ENCODE measurements at regions not wholly inside any gene's neighbourhood (a gene's known extent, or its start where the extent isn't known, plus 50 kb on each side); places are given as distances from the start of the nearest gene placed in this dataset.
"Not testable (repeated sequence)": the region's sequence is repeated elsewhere in the genome, so short reads cannot be mapped to it uniquely, and the experiment has no call there.

DNA sequence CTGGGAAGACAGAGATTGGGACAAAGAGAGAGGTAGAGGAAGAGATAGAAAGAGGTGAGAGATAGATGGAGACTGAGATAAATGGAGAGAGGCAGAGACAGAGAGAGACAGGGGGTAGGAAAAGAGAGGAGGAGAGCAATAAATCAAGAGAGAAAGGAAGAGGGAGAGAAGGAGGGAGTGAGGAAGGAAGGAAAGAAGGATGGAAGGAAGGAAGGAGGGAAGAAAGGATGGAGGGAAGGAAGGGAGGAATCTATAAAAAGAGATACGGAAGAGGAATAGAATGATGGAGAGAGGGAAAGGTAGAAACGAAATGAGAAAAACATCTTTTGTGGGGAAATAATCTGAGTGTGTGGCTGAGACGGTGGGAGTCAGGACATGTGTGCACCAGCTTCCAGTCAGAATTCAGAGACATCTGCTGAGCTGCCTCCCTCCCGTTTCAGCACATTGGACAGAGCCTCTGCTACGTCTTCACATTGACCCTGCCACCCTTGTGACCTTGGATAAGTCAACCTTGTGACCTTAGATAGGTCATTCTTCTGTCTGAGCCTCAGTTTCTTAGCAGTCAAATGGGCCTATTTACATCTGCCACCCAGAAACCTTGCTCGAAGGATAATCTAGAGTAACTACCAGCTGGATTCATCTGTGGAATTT lies 417.8 kb downstream of the MIAT start:
- Histone ChIP-seq H3K27me3 (ENCODE audit: control insufficient read depth in 2 of 2, insufficient read depth in 2 of 2, low read length in 2 of 2) (no peaks in the 10 kb centered on the region), H3K27ac (ENCODE audit: low read depth, low read length) (no peak overlapping the region), H3K4me3 (ENCODE audit: low read length) (no peak overlapping the region), H3K4me1 (ENCODE audit: control insufficient read depth in 2 of 2, insufficient read depth in 2 of 2, low read length in 2 of 2) (no peaks in the 10 kb centered on the region), H3K9me3 (ENCODE audit: control insufficient read depth in 2 of 3, low read length in 3 of 3) (no peaks in the 10 kb centered on the region), H3K36me3 (ENCODE audit: control insufficient read depth in 2 of 3, insufficient read depth in 3 of 3, low read length in 3 of 3) (no peaks in the 10 kb centered on the region)
- Mint-ChIP-seq H3K27ac (no peak overlapping the region), H3K4me3 (no peak overlapping the region), H3K27me3 (peaks cover 1 to 45% (median 25%) of the 10 kb centered on the region in 5 donors), H3K9me3 (peaks cover 0 to 11% (median 3%) of the 10 kb centered on the region in 11 donors), H3K4me1 (no peaks in the 10 kb centered on the region), H3K36me3 (no peaks in the 10 kb centered on the region)
- CTCF ChIA-PET = no interaction called here
- intact Hi-C loops (cut with micrococcal nuclease) = no loop called here
- no peak for DNase-seq
- ATAC-seq = no peak
- POLR2A ChIA-PET = interaction anchor here (0.7 kb wide), 1 partner anchor 235 kb away, joined by 4 read pairs; no protein-coding TSS in a partner anchor

DNA sequence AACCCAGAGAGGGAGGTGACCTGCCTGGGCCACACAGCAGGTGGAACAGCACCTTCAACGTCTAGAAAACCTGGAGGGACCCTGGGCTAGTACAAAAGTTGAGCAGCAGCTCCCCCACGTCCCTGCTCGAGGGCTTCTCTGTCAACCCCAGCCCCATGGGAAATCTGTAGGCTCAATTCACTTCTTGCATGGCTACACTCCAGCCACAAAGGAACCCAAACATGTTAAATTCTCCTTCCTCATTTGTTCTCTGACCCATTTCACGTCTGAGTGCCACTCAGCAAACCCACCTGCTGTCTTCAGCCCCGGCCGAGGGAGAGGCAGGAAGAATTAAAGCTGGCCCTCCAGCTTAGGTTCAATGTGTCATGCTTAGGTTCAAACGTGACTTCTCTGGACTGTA lies 418.5 kb downstream of the MIAT start:
- DNase-seq (no peak), ATAC-seq (no peak)
- POLR2A ChIA-PET = no interaction called here
- H3K4me3 ChIP-seq (ENCODE audit: low read length) = no peak overlapping the region
- H3K36me3 ChIP-seq (ENCODE audit: control insufficient read depth in 2 of 3, insufficient read depth in 3 of 3, low read length in 3 of 3) = no peaks in the 10 kb centered on the region
- H3K4me1 ChIP-seq (ENCODE audit: control insufficient read depth in 2 of 2, insufficient read depth in 2 of 2, low read length in 2 of 2) = no peaks in the 10 kb centered on the region
- Mint-ChIP-seq H3K4me1 (no peaks in the 10 kb centered on the region), H3K27me3 (peaks cover 1 to 52% (median 18%) of the 10 kb centered on the region in 5 donors), H3K4me3 (no peak overlapping the region), H3K27ac (no peak overlapping the region), H3K36me3 (no peaks in the 10 kb centered on the region), H3K9me3 (peaks cover 0 to 11% (median 3%) of the 10 kb centered on the region in 11 donors)
- intact Hi-C loops (cut with micrococcal nuclease) = no loop called here
- CTCF ChIA-PET = no interaction called here
- H3K27me3 ChIP-seq (ENCODE audit: control insufficient read depth in 2 of 2, insufficient read depth in 2 of 2, low read length in 2 of 2) = no peaks in the 10 kb centered on the region
- H3K27ac ChIP-seq (ENCODE audit: low read depth, low read length) = no peak overlapping the region
- H3K9me3 ChIP-seq (ENCODE audit: control insufficient read depth in 2 of 3, low read length in 3 of 3) = no peaks in the 10 kb centered on the region

DNA sequence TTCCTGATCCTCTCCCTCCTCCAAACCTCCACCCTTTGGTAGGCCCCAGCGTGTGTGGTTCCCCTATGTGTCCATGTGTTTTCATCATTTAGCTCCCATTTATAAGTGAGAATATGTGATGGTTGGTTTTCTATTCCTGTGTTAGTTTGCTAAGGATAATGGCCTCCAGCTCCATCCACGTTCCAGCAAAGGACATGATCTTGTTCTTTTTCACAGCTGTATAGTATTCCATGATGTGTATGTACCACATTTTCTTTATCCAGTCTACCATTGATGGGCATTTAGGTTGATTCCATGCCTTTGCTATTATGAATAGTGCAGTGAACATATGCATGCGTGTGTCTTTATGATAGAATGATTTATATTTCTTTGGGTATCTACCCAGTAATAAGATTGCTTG lies 420.7 kb downstream of the MIAT start:
- H3K27me3 Mint-ChIP-seq = peaks cover 1 to 54% (median 27%) of the 10 kb centered on the region in 5 donors
- H3K4me3 Mint-ChIP-seq; H3K4me1 Mint-ChIP-seq; H3K27me3 ChIP-seq (ENCODE audit: control insufficient read depth in 2 of 2, insufficient read depth in 2 of 2, low read length in 2 of 2); POLR2A ChIA-PET; DNase-seq; H3K4me3 ChIP-seq (ENCODE audit: low read length); H3K36me3 Mint-ChIP-seq; intact Hi-C loops (cut with micrococcal nuclease); H3K36me3 ChIP-seq (ENCODE audit: control insufficient read depth in 2 of 3, insufficient read depth in 3 of 3, low read length in 3 of 3); H3K9me3 ChIP-seq (ENCODE audit: control insufficient read depth in 2 of 3, low read length in 3 of 3); H3K27ac Mint-ChIP-seq; CTCF ChIA-PET; H3K4me1 ChIP-seq (ENCODE audit: control insufficient read depth in 2 of 2, insufficient read depth in 2 of 2, low read length in 2 of 2); H3K27ac ChIP-seq (ENCODE audit: low read depth, low read length); ATAC-seq: not testable (repeated sequence)
- peaks cover 0 to 11% (median 1%) of the 10 kb centered on the region in 11 donors for H3K9me3 Mint-ChIP-seq

GRCh38 chr22:27080036-27080578 lies 422.7 kb downstream of the MIAT start:
- no peak overlapping the region for H3K4me3 Mint-ChIP-seq
- peaks cover 1 to 50% (median 24%) of the 10 kb centered on the region in 5 donors for H3K27me3 Mint-ChIP-seq
- DNase-seq (no peak), ATAC-seq (no peak)
- no peak overlapping the region for H3K4me3 ChIP-seq (ENCODE audit: low read length)
- no peaks in the 10 kb centered on the region for H3K36me3 ChIP-seq (ENCODE audit: control insufficient read depth in 2 of 3, insufficient read depth in 3 of 3, low read length in 3 of 3)
- no peak overlapping the region for H3K27ac Mint-ChIP-seq
- no peaks in the 10 kb centered on the region for H3K36me3 Mint-ChIP-seq
- peaks cover 0 to 11% (median 1%) of the 10 kb centered on the region in 11 donors for H3K9me3 Mint-ChIP-seq
- no peaks in the 10 kb centered on the region for H3K4me1 ChIP-seq (ENCODE audit: control insufficient read depth in 2 of 2, insufficient read depth in 2 of 2, low read length in 2 of 2)
- H3K4me1 Mint-ChIP-seq = no peaks in the 10 kb centered on the region
- no peak overlapping the region for H3K27ac ChIP-seq (ENCODE audit: low read depth, low read length)
- intact Hi-C loops (cut with micrococcal nuclease) = no loop called here
- POLR2A ChIA-PET = no interaction called here
- H3K9me3 ChIP-seq (ENCODE audit: control insufficient read depth in 2 of 3, low read length in 3 of 3) = no peaks in the 10 kb centered on the region
- CTCF ChIA-PET = no interaction called here
- H3K27me3 ChIP-seq (ENCODE audit: control insufficient read depth in 2 of 2, insufficient read depth in 2 of 2, low read length in 2 of 2) = no peaks in the 10 kb centered on the region

DNA sequence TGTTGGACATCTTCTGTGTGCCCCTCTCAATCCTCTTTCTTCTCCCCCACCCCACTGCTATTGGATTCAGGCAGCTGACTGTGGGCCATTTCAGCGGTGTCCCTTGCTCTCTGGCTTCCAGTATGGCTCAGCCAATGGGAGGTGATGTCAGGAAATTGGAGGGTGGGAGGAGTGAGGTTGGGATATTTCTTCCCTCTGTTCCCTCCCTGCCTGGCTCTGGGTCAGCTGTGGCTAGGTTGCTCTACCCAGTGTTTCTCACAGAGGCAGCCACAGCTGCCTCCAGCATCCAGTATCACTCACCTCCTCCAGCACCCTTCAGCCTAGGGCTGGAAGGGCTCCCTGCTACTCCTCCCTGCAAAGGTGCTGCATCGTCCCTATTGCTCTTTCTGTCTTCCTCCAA lies 423.5 kb downstream of the MIAT start:
- H3K4me1 Mint-ChIP-seq = no peaks in the 10 kb centered on the region
- no peak overlapping the region for H3K4me3 Mint-ChIP-seq
- H3K4me3 ChIP-seq (ENCODE audit: low read length) = no peak overlapping the region
- POLR2A ChIA-PET = no interaction called here
- H3K27me3 ChIP-seq (ENCODE audit: control insufficient read depth in 2 of 2, insufficient read depth in 2 of 2, low read length in 2 of 2) = no peaks in the 10 kb centered on the region
- H3K36me3 Mint-ChIP-seq = no peaks in the 10 kb centered on the region
- CTCF ChIA-PET = no interaction called here
- H3K9me3 Mint-ChIP-seq = peaks cover 0 to 11% (median 1%) of the 10 kb centered on the region in 11 donors
- ATAC-seq (no peak), DNase-seq (no peak)
- intact Hi-C loops (cut with micrococcal nuclease) = no loop called here
- no peak overlapping the region for H3K27ac ChIP-seq (ENCODE audit: low read depth, low read length)
- no peaks in the 10 kb centered on the region for H3K4me1 ChIP-seq (ENCODE audit: control insufficient read depth in 2 of 2, insufficient read depth in 2 of 2, low read length in 2 of 2)
- H3K27ac Mint-ChIP-seq = no peak overlapping the region
- H3K27me3 Mint-ChIP-seq = peaks cover 9 to 55% (median 30%) of the 10 kb centered on the region in 5 donors
- H3K9me3 ChIP-seq (ENCODE audit: control insufficient read depth in 2 of 3, low read length in 3 of 3) = no peaks in the 10 kb centered on the region
- H3K36me3 ChIP-seq (ENCODE audit: control insufficient read depth in 2 of 3, insufficient read depth in 3 of 3, low read length in 3 of 3) = no peaks in the 10 kb centered on the region

DNA sequence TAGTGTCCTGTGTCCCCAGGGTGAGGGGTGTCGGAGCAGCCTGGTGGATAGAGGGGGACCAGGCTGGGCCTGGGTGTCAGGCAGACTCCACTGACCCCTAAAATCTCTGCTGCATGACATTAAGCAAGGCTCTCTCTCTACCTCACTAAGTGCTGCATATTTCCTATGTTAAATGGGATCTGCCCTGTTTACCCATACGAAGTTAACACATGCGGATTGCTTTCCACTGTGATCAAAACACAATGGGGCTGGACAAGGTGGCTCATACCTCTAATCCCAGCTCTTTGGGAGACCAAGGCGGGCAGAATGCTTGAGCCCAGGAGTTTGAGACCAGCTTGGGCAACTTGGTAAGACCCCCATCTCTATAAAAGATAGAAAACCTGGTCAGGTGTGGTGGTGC lies 426.2 kb downstream of the MIAT start:
- no peak overlapping the region for H3K4me3 ChIP-seq (ENCODE audit: low read length)
- H3K27ac Mint-ChIP-seq = no peak overlapping the region
- peaks cover 0 to 11% (median 4%) of the 10 kb centered on the region in 11 donors for H3K9me3 Mint-ChIP-seq
- no peaks in the 10 kb centered on the region for H3K9me3 ChIP-seq (ENCODE audit: control insufficient read depth in 2 of 3, low read length in 3 of 3)
- no peak overlapping the region for H3K4me3 Mint-ChIP-seq
- H3K4me1 ChIP-seq (ENCODE audit: control insufficient read depth in 2 of 2, insufficient read depth in 2 of 2, low read length in 2 of 2) = no peaks in the 10 kb centered on the region
- H3K4me1 Mint-ChIP-seq = no peaks in the 10 kb centered on the region
- H3K36me3 ChIP-seq (ENCODE audit: control insufficient read depth in 2 of 3, insufficient read depth in 3 of 3, low read length in 3 of 3) = no peaks in the 10 kb centered on the region
- H3K27ac ChIP-seq (ENCODE audit: low read depth, low read length) = no peak overlapping the region
- H3K27me3 Mint-ChIP-seq = peaks cover 8 to 54% (median 45%) of the 10 kb centered on the region in 5 donors
- no peaks in the 10 kb centered on the region for H3K27me3 ChIP-seq (ENCODE audit: control insufficient read depth in 2 of 2, insufficient read depth in 2 of 2, low read length in 2 of 2)
- intact Hi-C loops (cut with micrococcal nuclease) = no loop called here
- H3K36me3 Mint-ChIP-seq = peaks cover 0 to 5% (median 0%) of the 10 kb centered on the region in 5 donors
- ATAC-seq (no peak), DNase-seq (no peak)
- ChIA-PET CTCF (no interaction called here), POLR2A (no interaction called here)

- Mint-ChIP-seq H3K4me1 (no peaks in the 10 kb centered on the region), H3K36me3 (peaks cover 0 to 5% (median 0%) of the 10 kb centered on the region in 5 donors), H3K4me3 (no peak overlapping the region), H3K27me3 (peaks cover 8 to 54% (median 42%) of the 10 kb centered on the region in 5 donors), H3K27ac (no peak overlapping the region), H3K9me3 (peaks cover 0 to 14% (median 4%) of the 10 kb centered on the region in 11 donors)
- H3K4me3 ChIP-seq (ENCODE audit: low read length) = no peak overlapping the region
- no peaks in the 10 kb centered on the region for H3K9me3 ChIP-seq (ENCODE audit: control insufficient read depth in 2 of 3, low read length in 3 of 3)
- no peak overlapping the region for H3K27ac ChIP-seq (ENCODE audit: low read depth, low read length)
- DNase-seq (no peak), ATAC-seq (no peak)
- H3K27me3 ChIP-seq (ENCODE audit: control insufficient read depth in 2 of 2, insufficient read depth in 2 of 2, low read length in 2 of 2) = no peaks in the 10 kb centered on the region
- H3K4me1 ChIP-seq (ENCODE audit: control insufficient read depth in 2 of 2, insufficient read depth in 2 of 2, low read length in 2 of 2) = no peaks in the 10 kb centered on the region
- H3K36me3 ChIP-seq (ENCODE audit: control insufficient read depth in 2 of 3, insufficient read depth in 3 of 3, low read length in 3 of 3) = no peaks in the 10 kb centered on the region
- intact Hi-C loops (cut with micrococcal nuclease) = no loop called here
- ChIA-PET CTCF (no interaction called here), POLR2A (no interaction called here)
Measured at GRCh38 chr22:27084130-27084529, 426.7 kb downstream of the MIAT start.

Measured in naive thymus-derived CD4-positive, alpha-beta T cell (primary cell).